DND-41 (cell line): ENCODE measurements at regions not wholly inside any gene's neighbourhood (a gene's known extent, or its start where the extent isn't known, plus 50 kb on each side); places are given as distances from the start of the nearest gene placed in this dataset.

Experiments used
- EZH2 ChIP-seq: IDR thresholded peaks from 3 replicates; pipeline ENCODE4 v1.6.1; 2012; ENCODE audit warnings: borderline replicate concordance, low read depth, mild to moderate bottlenecking, moderate library complexity, low read length, inconsistent platforms; ENCODE audit not compliant: severe bottlenecking
- TF ChIP-seq, protein P1 (sequence below): IDR thresholded peaks from 2 replicates; pipeline ENCODE4 v1.5.1; 2012; ENCODE audit warnings: borderline replicate concordance, low read length, moderate library complexity, mild to moderate bottlenecking; ENCODE audit not compliant: poor library complexity, severe bottlenecking; ENCODE audit errors: extremely low read depth

DNA sequence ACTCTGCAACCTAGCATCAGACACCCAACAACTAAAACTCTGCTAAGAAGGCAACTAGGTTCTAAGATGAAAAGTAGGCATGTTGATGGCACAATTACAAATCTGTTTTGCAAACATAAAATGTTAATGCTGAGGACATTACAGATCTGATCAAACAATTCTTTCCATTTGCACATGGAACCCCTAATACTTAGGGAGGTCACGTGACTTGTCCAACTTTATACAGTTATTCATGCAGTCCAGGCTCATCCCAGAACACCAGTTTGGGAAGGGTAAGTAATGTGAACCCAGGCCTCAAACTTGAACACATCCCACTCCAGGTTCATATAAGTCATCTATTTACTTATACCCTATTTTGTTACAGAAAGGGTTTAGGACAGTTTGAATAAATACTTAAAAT, 247.2 kb downstream of the HACE1 start:
- TF ChIP-seq, protein P1, sequence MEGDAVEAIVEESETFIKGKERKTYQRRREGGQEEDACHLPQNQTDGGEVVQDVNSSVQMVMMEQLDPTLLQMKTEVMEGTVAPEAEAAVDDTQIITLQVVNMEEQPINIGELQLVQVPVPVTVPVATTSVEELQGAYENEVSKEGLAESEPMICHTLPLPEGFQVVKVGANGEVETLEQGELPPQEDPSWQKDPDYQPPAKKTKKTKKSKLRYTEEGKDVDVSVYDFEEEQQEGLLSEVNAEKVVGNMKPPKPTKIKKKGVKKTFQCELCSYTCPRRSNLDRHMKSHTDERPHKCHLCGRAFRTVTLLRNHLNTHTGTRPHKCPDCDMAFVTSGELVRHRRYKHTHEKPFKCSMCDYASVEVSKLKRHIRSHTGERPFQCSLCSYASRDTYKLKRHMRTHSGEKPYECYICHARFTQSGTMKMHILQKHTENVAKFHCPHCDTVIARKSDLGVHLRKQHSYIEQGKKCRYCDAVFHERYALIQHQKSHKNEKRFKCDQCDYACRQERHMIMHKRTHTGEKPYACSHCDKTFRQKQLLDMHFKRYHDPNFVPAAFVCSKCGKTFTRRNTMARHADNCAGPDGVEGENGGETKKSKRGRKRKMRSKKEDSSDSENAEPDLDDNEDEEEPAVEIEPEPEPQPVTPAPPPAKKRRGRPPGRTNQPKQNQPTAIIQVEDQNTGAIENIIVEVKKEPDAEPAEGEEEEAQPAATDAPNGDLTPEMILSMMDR = no peak
- TF ChIP-seq EZH2 = no peak
